DMS53 (cell line): ENCODE measurements at regions not wholly inside any gene's neighbourhood (a gene's known extent, or its start where the extent isn't known, plus 50 kb on each side); places are given as distances from the start of the nearest gene placed in this dataset.
"Not testable (repeated sequence)": the region's sequence is repeated elsewhere in the genome, so short reads cannot be mapped to it uniquely, and the experiment has no call there.

Experiments used
- DNase-seq: peaks from one replicate; lab custom pipeline; 2025; lab: John Stamatoyannopoulos, UW

DNA sequence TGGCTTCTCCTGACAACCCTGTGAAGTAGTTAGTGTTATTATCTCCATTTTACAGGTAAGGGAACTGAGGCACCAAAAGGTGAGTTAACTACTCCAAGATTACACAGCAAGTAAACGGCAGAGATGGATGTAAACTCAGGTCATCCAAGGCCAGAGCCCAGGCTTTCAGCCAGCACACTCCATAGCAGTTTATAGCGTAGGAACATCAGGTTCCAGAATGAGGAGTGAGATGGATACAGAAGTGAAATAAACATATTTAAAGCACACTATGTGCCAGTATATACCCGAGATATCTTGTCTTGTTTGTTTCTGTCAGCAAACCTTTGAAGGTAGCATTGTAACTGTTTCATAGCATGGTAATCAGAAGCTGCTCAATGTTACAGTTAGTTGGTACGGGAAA lies 279.0 kb downstream of the OXSM start:
- DNase-seq = no peak

DNA sequence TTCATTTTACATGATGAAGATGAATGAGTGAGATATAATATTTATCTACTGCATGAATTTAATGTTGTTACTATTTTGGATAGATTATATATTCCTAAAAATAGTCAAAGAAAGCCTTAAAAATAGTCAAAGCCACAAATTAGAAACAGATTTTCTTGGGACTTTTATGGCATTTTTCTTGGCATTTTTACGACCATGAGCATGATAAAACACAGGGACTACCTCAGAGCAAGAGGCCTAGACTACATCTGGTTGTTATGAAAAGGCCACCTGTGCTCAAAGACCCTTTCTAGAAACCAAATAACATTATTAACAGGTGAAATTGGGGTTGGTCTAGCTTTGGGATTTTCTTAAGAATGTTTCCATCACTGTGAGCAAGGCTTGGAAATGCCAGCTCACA lies 281.0 kb downstream of the OXSM start:
- DNase-seq = no peak

DNA sequence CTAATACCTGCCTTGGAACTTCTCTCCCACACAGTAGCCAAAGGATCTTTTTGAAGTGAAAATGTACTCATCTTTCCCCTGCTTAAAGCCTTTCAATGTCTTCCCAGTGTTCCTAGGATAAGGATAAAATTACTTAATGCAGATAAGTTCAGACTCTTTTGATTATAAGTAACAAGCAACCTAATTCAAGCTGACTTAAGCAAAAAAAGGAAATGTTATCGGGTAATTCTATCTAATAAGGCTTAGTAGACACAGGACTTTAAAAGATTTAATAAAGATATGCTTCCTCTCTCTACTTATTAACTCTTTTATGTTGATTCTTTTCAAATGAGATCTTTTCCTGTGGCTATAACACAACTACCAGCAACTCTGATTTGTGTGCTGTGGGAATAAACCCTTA lies 284.2 kb downstream of the OXSM start:
- no peak for DNase-seq

DNA sequence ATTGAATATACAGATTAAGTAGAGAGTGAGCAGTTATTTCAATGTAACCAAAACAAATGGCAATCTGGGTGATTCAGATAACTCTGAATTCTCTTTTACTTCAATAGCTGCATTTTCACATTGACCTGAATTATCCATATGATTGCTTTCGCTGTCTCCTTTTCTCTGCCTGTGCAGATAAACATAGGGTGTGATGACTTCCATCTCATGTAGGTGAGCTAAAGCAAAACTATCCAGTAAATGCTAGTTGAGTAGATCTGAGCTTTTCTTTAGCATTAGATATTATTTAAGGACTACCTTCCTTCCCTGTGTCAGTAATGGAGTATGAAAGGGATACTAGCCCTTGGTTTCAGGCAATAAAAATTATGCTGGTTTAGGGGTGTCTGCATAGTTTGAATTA lies 288.6 kb downstream of the OXSM start:
- no peak for DNase-seq

DNA sequence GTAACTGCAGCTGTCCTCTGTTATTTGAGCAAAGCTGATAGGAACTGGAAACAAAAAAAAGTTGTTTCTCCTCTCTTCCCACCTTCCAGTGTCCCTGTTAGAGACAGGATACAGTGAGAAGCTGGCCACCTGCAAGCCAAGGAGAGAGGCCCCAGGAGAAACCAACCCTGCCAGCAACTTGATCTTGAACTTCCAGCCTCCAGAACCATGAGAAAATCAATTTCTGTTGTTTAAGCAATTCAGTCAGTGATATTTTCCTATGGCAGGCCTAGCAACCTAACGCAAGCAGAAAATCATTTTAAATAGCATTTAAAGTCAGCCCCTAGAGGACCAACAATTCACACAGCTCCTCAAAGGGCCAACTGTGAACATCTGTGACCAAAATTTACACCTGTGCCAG lies 291.3 kb downstream of the OXSM start:
- DNase-seq = no peak

DNA sequence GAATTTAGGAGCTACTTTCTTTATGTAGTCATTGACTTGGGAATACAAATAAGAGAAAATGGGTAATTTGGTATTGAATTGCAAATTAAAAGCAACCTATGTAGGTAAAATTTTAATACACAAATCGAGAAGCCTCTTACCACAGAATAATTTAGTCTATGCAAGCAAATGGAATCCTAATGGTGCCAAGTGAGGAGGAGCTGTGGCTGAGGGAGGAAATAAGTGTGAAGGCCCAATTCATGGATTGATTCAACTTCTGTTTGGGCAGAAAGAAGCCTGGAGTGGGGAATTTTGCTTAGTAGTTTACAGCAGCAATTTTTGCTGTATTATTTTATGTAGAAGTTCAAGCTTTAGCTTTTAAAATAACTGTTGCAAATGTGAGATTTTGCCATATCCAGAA lies 291.9 kb downstream of the OXSM start:
- no peak for DNase-seq

DNA sequence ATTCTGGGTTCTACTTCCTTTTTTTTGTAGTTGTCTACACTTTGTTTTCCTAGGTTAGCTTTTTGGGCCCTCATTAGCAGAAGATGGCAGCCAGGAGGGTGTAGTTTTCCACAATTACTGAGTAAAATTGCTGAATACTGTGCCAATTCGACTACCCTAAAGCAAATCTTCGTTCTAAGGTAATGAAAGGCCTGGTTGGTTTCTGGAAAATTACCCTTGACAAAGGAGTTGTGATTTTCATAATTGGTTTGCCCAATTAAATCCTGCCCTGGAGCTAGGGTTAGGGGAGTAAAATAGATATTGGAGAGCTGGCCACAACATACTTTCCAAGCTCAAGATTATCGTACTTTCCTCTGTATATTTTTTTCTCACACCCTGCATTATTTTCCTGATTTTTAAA lies 293.0 kb downstream of the OXSM start:
- no peak for DNase-seq

DNA sequence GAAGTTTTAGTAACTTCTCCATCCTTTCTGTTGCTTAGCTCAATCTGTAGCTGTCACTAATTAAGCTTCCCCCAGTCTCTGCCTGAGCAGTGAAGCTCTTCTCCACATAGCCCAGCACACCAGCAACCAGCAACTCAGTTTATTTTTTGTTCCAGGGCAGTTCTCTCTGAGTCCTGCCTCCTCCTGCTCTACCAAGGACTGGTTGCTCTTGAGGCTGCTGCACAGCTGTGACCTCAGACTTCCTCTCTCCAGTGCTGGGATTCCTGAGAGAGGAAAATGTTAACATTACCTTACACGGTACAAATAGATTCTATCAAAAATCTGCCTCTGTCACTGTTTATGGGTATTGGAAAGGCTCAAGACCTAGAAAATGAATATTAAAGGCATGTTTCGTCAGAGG lies 294.7 kb downstream of the OXSM start:
- peak; percentile 15 for DNase-seq

DNA sequence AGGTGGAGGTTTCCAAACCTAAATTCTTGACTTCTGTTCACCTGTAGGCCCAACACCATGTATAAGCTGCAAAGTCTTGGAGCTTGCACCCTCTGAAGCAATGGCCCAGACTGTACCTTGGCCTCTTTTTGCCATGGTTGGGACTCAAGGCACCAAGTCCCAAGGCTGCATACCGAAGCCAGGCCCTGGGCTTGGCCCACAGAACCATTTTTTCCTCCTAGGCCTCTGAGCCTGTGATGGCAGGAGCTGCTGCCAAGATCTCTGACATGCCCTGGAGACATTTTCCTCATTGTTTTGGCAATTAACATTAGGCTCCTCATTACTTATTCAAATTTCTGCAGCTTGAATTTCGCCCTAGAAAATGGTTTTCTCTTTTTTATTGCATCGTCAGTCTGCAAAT lies 297.9 kb downstream of the OXSM start:
- no peak for DNase-seq

DNA sequence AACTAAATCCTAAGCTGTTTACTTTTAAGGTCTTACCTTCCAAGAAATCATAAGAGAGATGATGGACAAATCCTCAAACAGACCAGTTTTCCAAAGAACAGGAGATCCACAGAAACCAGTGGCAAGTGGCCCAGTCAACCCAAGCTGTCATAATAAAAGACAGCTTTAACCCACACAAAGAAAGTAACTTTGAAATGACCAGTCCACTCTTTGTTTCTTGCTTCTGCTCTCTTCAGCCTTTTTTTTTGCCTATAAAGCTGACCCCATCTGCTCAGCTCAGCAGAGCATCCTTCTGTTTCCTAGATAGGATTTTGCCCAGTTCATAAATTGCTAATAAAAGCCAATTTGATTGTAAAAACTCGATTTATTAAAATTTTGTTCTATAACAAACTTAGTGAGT lies 299.4 kb downstream of the OXSM start:
- DNase-seq = no peak

DNA sequence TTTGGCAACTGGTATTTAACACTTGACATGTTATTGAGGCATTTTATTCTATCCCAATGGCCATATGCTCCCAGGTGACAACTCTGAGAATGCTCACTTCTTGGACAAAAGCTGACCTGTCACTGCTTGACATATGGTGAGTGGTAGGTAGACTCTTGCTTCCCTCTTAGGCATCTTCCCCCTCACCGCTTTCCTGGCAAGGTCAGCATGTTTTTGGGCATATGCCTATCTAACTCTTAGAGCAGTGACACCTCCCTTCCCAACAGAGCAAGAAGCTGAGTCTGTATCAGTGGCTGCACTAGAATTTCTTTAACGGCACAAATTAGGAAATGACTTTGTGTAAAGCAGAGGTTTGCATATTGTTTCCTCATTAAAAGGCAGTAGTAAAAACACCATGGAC lies 300.7 kb downstream of the OXSM start:
- no peak for DNase-seq

DNA sequence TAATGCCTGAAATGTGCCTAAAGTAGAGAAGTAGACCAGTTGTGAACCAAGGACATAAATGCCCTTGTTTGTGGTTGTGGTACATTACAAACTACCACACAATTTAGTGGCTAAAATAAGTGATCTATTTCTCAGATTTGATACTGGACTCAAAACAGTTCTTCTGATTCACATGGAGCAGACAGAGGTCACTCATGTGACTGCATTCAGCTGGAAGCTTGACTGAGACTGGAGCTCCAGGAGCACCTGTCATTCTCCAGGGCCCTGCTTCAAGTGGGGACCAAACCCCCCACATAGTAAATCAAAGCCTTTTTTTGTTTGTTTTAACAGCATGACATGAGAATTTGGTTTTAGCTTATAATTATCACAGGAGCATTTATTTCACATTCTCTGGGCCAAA lies 301.2 kb downstream of the OXSM start:
- DNase-seq = no peak

DNA sequence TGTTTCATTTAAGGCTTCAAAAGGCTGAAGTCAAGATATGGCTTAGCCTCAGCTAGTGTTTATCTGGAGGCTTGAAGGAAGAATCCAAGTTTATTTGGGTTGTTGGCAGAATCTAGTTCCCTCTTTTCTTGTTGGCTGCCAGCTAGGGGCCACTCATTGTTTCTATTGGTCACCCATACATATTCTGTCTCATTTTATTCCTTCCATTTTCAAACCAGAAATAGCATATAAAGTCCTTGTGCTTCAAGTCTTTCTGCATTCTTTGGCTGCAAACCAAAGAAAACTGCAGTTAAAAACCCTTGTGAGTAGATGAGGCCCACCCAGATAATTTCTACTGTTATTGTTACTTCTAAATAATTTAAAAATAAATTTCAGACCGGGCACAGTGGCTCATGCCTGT lies 301.7 kb downstream of the OXSM start:
- DNase-seq = no peak

DNA sequence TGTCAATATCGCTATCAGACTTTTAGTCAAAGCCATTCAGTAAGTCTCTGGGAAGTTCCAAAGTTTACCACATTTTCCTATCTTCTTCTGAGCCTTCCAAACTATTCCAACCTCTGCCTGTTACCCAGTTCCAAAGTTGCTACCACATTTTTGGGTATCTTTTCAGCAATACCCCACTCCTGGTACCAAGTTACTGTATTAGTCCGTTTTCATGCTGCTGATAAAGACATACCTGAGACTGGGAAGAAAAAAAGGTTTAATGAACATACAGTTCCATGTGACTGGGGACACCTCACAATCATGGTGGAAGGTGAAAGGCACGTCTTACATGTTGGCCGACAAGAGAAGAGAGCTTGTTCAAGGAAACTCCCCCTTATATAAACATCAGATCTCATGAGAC lies 307.2 kb downstream of the OXSM start:
- not testable (repeated sequence) for DNase-seq

DNA sequence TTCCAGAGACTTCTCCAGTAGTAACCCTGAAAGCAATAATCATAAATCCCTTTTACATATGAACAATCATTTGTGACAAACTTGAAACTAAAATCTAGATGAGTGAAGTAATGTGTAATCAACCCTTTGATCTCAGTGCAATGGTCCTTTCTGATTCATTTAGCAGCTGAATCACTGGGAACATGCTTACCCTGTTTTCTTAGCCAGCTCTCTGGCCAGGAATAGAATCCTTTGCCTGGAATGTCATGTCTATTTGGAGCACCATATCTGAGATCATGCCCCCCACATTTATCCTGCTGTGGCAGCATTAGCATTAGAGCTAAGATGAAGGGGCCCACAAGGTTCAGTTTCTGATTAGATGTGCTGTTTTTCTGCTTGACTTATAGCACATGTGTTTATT lies 309.8 kb downstream of the OXSM start:
- peak; percentile 0 for DNase-seq

DNA sequence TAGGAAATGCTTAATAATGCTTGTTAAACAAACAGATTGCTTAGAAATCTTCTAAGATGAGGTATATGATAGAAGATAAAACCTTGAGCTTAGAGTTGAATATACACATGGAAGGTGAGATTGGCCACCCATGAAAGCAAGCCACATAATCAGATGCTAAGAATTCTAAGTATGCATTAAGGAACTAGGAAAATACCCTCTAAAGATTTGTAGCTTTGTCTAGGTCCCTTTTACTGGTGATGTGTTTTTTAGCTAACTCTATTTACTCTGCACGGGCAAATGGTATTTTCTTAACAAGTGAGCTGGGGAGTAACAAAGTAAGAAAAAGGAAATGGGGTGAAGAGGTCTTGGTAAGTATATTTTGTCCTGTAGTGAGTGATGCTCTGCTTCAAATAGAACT lies 310.3 kb downstream of the OXSM start:
- DNase-seq = no peak

DNA sequence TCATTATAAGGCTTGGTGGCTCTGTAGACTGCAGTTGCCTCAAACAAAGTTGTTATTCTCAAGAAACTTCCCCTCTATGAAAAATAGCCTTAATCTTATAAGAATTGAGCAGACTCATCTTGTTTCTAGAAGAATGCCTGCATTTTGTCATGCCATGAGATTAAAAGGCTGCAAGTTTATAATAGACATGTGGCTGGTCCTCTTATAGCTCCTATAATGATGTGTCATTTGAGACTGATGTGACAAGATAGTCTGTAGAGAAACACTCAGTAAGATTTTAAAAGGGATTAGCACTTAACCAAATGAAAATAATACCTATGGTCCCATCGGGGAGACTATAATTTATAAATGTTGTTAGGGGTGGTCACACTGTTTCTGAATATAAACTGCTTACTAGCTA lies 312.5 kb downstream of the OXSM start:
- no peak for DNase-seq

DNA sequence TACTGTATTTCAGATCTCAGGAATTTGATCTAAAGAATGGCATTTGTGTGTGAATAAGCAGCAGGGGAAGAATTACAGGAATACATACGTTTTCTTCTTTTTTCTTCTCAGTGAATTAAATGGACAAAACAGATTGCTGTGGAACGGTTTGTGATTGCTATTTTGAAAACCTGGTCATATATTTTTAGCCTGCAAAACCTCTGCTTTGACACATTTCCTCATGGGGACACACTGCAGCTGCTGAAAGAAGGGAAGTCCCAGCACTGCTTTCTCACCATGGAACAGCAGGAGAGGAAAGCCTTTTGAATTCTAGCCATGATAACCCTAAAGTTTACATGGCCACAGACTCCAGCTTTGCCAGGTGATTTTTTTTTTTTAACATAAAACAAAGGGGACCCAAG lies 315.0 kb downstream of the OXSM start:
- DNase-seq = peak; percentile 0

DNA sequence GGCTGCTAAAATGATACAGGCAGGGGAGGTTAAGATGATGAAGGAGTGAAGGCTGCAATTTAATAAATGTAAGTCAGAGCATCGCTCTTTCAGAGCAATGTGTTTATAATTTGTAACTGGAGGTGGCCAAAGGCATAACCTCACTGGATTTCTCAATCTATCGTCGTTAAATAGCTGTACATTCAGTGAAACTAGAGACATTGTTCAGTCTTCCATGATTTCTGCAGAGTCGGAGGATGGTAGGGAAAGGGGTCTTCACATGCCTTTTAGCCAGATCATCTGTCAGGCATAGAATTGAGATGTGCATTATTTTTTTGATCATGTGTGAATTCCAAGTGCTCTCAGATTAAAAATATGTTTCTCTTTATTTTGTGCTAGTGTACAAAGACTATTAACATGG lies 315.4 kb downstream of the OXSM start:
- no peak for DNase-seq

DNA sequence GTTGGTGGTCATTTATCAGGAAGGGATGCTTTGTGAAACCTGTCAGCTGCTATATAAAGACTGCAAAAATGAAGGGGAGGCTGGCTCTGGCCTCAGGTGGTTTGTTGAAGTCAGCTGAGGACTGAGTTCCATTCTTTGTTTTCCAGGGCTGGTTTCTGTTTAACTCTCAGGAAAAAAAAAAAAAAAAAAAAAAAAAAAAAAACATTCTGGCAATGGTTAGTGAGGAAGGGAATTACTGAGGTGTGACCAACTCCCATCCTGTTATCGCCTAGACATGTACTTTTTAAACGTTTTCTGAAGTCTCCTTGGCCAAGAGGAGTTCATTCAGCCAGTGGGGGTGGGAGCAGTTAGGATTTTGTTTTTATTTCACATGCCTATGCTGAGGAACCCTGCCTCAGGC lies 316.3 kb downstream of the OXSM start:
- peak; percentile 40 for DNase-seq

DNA sequence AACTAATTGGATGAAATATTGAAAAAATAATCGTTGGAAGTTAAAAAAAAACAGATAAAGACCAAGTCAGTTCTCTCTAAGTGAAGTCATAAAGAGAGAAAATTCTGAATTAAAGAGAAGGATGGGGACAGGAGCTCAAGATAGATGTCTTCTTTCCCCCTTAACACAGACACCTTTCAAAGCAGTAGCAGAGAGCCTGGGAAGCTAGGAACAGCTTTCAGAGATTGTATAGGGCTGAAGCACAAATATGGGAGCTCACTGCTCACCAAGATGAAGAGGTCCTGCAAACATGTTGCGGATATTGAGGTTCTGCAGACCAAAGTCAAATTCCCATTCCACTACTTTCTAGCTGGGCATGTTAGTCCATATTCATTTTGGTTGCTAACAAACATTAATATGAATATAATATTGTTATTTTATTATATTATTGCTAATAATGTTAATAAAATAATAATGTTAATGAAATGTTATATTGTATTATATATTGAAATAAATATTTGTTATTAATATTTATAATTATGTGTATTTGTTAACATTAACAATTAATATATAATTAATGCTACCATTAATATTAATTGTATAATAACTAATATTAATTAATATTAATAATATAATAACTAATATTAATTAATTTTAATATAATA lies 319.1 kb downstream of the OXSM start:
- no peak for DNase-seq

DNA sequence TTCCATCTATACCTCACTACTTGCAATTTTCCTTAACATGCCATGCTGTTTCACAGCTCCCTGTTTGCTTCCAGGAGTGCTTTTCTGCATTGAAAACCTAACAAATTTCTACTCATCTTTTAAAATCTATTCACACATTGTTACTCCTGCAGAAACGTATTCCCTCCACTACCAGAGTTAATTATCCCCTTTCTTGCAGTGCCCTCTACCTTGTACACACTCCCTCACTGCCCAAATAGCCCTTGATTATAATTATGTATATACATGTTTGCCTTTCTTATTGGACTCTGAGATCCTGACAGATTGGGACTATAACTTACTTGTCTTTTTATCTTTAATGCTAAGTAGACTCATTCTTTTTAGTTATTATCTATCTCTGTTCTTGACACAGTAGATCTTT lies 325.0 kb downstream of the OXSM start:
- DNase-seq = no peak

DNA sequence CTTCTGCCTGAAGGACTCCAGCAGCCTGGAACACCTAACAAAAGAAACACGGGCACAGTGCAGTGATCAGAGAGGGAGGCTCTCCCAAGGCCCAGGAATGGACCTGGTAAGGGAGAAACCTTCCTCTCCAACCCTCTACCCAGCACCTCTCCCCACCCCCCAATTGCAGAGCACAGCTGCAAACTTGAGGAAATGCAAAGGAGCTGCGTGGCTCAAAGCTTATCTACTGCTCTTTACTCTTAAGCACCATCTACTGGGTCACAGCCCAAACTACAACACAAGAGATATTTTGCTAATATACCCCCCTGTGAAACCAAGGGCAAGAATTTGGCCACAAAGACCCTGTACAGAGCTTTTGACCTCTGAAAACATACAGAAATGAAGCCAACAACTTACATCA lies 328.3 kb downstream of the OXSM start:
- DNase-seq = peak; percentile 12

DNA sequence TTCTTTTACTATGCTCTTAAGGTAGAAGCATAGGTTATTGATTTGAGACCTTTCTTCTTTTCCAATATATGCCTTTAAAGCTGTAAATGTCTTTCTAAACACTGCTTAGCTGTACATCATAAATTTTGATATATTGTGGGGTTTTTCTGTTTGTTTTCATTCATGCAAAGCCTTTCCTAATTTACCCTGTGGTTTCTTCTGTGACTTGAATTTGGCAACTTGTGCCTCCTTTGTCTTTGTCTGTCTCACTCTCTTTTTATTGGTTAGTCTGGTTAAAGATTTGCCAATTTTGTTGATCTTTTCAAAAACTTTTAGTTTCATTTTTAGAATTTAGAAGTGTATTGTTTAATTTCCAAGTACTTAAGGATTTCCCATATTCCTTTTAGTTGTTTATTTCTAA lies 343.1 kb downstream of the OXSM start:
- no peak for DNase-seq

DNA sequence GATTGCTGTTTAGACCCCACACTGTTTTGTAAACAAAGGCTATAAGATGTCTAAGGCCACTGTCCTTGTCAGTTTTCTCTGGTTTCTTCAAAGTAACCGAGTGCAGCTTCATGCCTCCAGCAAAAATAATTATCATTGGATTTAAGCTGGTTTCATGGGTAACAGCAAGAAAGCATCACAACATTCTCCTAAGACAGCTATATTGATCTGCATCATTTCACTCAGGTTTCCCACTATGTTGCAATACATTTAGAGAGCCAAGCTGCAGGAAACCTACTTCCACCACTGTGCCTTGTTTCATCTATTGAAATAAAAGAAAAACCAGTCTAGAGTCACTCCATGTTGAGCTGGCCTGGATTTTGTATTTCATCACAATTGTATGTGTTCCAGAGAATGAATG lies 351.4 kb downstream of the OXSM start:
- no peak for DNase-seq
